ENCODE measurements at regions not wholly inside any gene's neighbourhood (a gene's known extent, or its start where the extent isn't known, plus 50 kb on each side); places are given as distances from the start of the nearest gene placed in this dataset.

GRCh38 chr6:91240878-91241603 is 654.2 kb upstream of the MAP3K7 start:
- Mint-ChIP-seq H3K4me1 (no peaks in the 10 kb centered on the region), H3K4me3 (no peak overlapping the region), H3K36me3 (ENCODE audit: low read depth) (no peaks in the 10 kb centered on the region), H3K27ac (no peak overlapping the region), H3K9me3 (no peaks in the 10 kb centered on the region), H3K27me3 (ENCODE audit: low read depth) (no peaks in the 10 kb centered on the region)
- no peak for TF ChIP-seq CTCF (IDR thresholded peaks at IDR 0.05; ENCODE audit: unreplicated experiment in 3 of 3)

GRCh38 chr6:91221072-91221720 is 634.3 kb upstream of the MAP3K7 start:
- H3K4me3 Mint-ChIP-seq = no peak overlapping the region
- H3K36me3 Mint-ChIP-seq (ENCODE audit: low read depth) = no peaks in the 10 kb centered on the region
- TF ChIP-seq CTCF (IDR thresholded peaks at IDR 0.05; ENCODE audit: unreplicated experiment in 3 of 3) = no peak
- H3K9me3 Mint-ChIP-seq = no peaks in the 10 kb centered on the region
- no peak overlapping the region for H3K27ac Mint-ChIP-seq
- H3K4me1 Mint-ChIP-seq = no peaks in the 10 kb centered on the region
- peaks cover 4% of the 10 kb centered on the region for H3K27me3 Mint-ChIP-seq (ENCODE audit: low read depth)

- Mint-ChIP-seq H3K4me1 (no peaks in the 10 kb centered on the region), H3K36me3 (ENCODE audit: low read depth) (peaks cover 8% of the 10 kb centered on the region), H3K4me3 (no peak overlapping the region), H3K27ac (no peak overlapping the region), H3K27me3 (ENCODE audit: low read depth) (peaks cover 4% of the 10 kb centered on the region), H3K9me3 (peaks cover 33% of the 10 kb centered on the region)
- TF ChIP-seq CTCF (IDR thresholded peaks at IDR 0.05; ENCODE audit: unreplicated experiment in 3 of 3) = no peak
Observed at GRCh38 chr6:91213229-91213901, 626.5 kb upstream of the MAP3K7 start.

- Mint-ChIP-seq H3K27me3 (ENCODE audit: low read depth) (no peaks in the 10 kb centered on the region), H3K4me3 (no peak overlapping the region), H3K9me3 (no peaks in the 10 kb centered on the region), H3K4me1 (peaks cover 8% of the 10 kb centered on the region), H3K36me3 (ENCODE audit: low read depth) (no peaks in the 10 kb centered on the region), H3K27ac (no peak overlapping the region)
- TF ChIP-seq CTCF (IDR thresholded peaks at IDR 0.05; ENCODE audit: unreplicated experiment in 3 of 3) = no peak
Observed at GRCh38 chr6:91198588-91199255, 611.9 kb upstream of the MAP3K7 start.

GRCh38 chr6:91196729-91197128 is 609.9 kb upstream of the MAP3K7 start:
- H3K4me1 Mint-ChIP-seq = peaks cover 4% of the 10 kb centered on the region
- no peaks in the 10 kb centered on the region for H3K27me3 Mint-ChIP-seq (ENCODE audit: low read depth)
- no peaks in the 10 kb centered on the region for H3K36me3 Mint-ChIP-seq (ENCODE audit: low read depth)
- no peak for TF ChIP-seq CTCF (IDR thresholded peaks at IDR 0.05; ENCODE audit: unreplicated experiment in 3 of 3)
- no peak overlapping the region for H3K27ac Mint-ChIP-seq
- peaks cover 3% of the 10 kb centered on the region for H3K9me3 Mint-ChIP-seq
- no peak overlapping the region for H3K4me3 Mint-ChIP-seq

Data from nephron (organoid).